OCI-LY3 (cell line): ENCODE measurements at regions not wholly inside any gene's neighbourhood (a gene's known extent, or its start where the extent isn't known, plus 50 kb on each side); places are given as distances from the start of the nearest gene placed in this dataset.

Experiments
- H2AFZ ChIP-seq: fragments of 200-600, 300-600 bp; shearing (Covaris generic); 2 replicates; pipeline ENCODE4 v1.6.0; 2014; ENCODE audit warnings: antibody characterized with exemption, low read depth, low read length
- H3K27ac ChIP-seq: fragments of 200-600, 300-600 bp; sonication (generic); 2 replicates; pipeline ENCODE4 v1.5.1; 2014; ENCODE audit warnings: mild to moderate bottlenecking, low read length, moderate library complexity, mixed read lengths
- H3K27me3 ChIP-seq: fragments of 200-600, 300-600 bp; sonication (generic); 2 replicates; pipeline ENCODE4 v1.6.1; 2014; ENCODE audit warnings: low read depth, low read length, mixed read lengths
- H3K36me3 ChIP-seq: fragments of 200-600, 300-600 bp; sonication (generic); replicated peaks from 2 replicates; pipeline ENCODE3; 2014; ENCODE audit warnings: low read depth, low read length, mixed read lengths
- H3K4me1 ChIP-seq: fragments of 300-600, 200-600 bp; sonication (generic); 2 replicates; pipeline ENCODE4 v1.6.1; 2014; ENCODE audit warnings: low read length, mixed read lengths
- H3K4me2 ChIP-seq: fragments of 200-600, 300-600 bp; sonication (generic); 2 replicates; pipeline ENCODE4 v1.6.1; 2014; ENCODE audit warnings: low read length, mixed read lengths
- H3K4me3 ChIP-seq: fragments of 300-600, 200-600 bp; sonication (generic); 2 replicates; pipeline ENCODE4 v1.5.1; 2014; ENCODE audit warnings: antibody characterized with exemption, mild to moderate bottlenecking, low read length, moderate library complexity
- H3K79me2 ChIP-seq: fragments of 300-600, 200-600 bp; shearing (Covaris generic); 2 replicates; pipeline ENCODE4 v1.6.1; 2014; ENCODE audit warnings: mild to moderate bottlenecking, low read length, mixed read lengths
- H3K9ac ChIP-seq: fragments of 300-600, 200-600 bp; shearing (Covaris generic); 2 replicates; pipeline ENCODE4 v1.6.0; 2014; ENCODE audit warnings: mild to moderate bottlenecking, low read length, moderate library complexity
- H3K9me3 ChIP-seq: fragments of 200-600, 300-600 bp; shearing (Covaris generic); 2 replicates; pipeline ENCODE4 v1.6.1; 2014; ENCODE audit warnings: low read length, mixed read lengths; ENCODE audit not compliant: insufficient read depth
- H4K20me1 ChIP-seq: fragments of 200-600, 300-600 bp; sonication (generic); 2 replicates; pipeline ENCODE4 v1.6.1; 2016; ENCODE audit warnings: low read length, mixed read lengths; ENCODE audit not compliant: insufficient read depth
- CTCF ChIP-seq: fragments of 200-600, 300-600 bp; sonication (generic); IDR thresholded peaks from 2 replicates; pipeline ENCODE4 v1.5.1; 2014; ENCODE audit warnings: antibody characterized with exemption, low read length, low read depth
- EZH2phosphoT487 ChIP-seq: fragments of 200-600 bp; shearing (Covaris generic); IDR thresholded peaks from 2 replicates; pipeline ENCODE4 v1.6.1; 2018; ENCODE audit warnings: antibody characterized with exemption, mixed run types, low read depth

- Histone ChIP-seq H3K4me3 (no peak overlapping the region), H2AFZ (no peak overlapping the region), H3K9me3 (no peaks in the 10 kb centered on the region), H3K4me1 (no peaks in the 10 kb centered on the region), H3K27me3 (no peaks in the 10 kb centered on the region), H3K79me2 (no peaks in the 10 kb centered on the region), H3K36me3 (no peaks in the 10 kb centered on the region), H4K20me1 (no peaks in the 10 kb centered on the region), H3K27ac (no peak overlapping the region), H3K9ac (no peak overlapping the region), H3K4me2 (no peak overlapping the region)
- TF ChIP-seq CTCF (no peak), EZH2phosphoT487 (no peak)
Measured at GRCh38 chr16:59116744-59117143, 382.6 kb upstream of the GOT2 start.

- TF ChIP-seq CTCF (no peak), EZH2phosphoT487 (no peak)
- Histone ChIP-seq H2AFZ (no peak overlapping the region), H3K27ac (no peak overlapping the region), H3K9me3 (no peaks in the 10 kb centered on the region), H3K79me2 (no peaks in the 10 kb centered on the region), H3K27me3 (no peaks in the 10 kb centered on the region; the same call in 1 of the 2 replicates), H3K36me3 (no peaks in the 10 kb centered on the region), H3K4me2 (no peak overlapping the region), H3K9ac (no peak overlapping the region), H4K20me1 (no peaks in the 10 kb centered on the region), H3K4me3 (no peak overlapping the region), H3K4me1 (no peaks in the 10 kb centered on the region)
Measured at GRCh38 chr16:59114790-59115189, 380.7 kb upstream of the GOT2 start.

GRCh38 chr16:59113004-59113670, 379.0 kb upstream of the GOT2 start:
- Histone ChIP-seq H3K9ac (no peak overlapping the region), H3K9me3 (no peaks in the 10 kb centered on the region), H3K27ac (no peak overlapping the region), H3K79me2 (no peaks in the 10 kb centered on the region), H3K36me3 (no peaks in the 10 kb centered on the region), H3K4me2 (no peak overlapping the region), H3K4me1 (no peaks in the 10 kb centered on the region), H3K4me3 (no peak overlapping the region), H2AFZ (no peak overlapping the region), H3K27me3 (no peaks in the 10 kb centered on the region; the same call in 1 of the 2 replicates), H4K20me1 (no peaks in the 10 kb centered on the region)
- TF ChIP-seq EZH2phosphoT487: no peak
- no peak for TF ChIP-seq CTCF

- H3K36me3 ChIP-seq: no peaks in the 10 kb centered on the region
- H4K20me1 ChIP-seq: no peaks in the 10 kb centered on the region
- H3K27ac ChIP-seq: no peak overlapping the region
- no peak overlapping the region for H2AFZ ChIP-seq
- no peaks in the 10 kb centered on the region for H3K9me3 ChIP-seq
- H3K4me3 ChIP-seq: no peak overlapping the region
- H3K4me1 ChIP-seq: no peaks in the 10 kb centered on the region
- H3K27me3 ChIP-seq: no peaks in the 10 kb centered on the region; the same call in 1 of the 2 replicates
- H3K4me2 ChIP-seq: no peak overlapping the region
- TF ChIP-seq EZH2phosphoT487: no peak
- H3K79me2 ChIP-seq: no peaks in the 10 kb centered on the region
- H3K9ac ChIP-seq: no peak overlapping the region
Measured at GRCh38 chr16:59111280-59111679, 377.2 kb upstream of the GOT2 start.
